Coronary artery (tissue), 2 donors: ENCODE measurements at regions not wholly inside any gene's neighbourhood (a gene's known extent, or its start where the extent isn't known, plus 50 kb on each side); places are given as distances from the start of the nearest gene placed in this dataset.
A peak's percentile ranks its signal among the peaks of the same experiment; 100 is the strongest.

ENCODE experiments used
- DNase-seq: peaks from one replicate; pipeline ENCODE4 v3.0.0-alpha.2; 2017; ENCODE audit warnings: low spot score
- H3K27ac ChIP-seq, 2 donors: fragments of 200-600 bp; sonication (generic); one replicate each; pipeline ENCODE4 v1.5.1; 2016 to 2019
- H3K4me3 ChIP-seq: fragments of 200-600 bp; sonication (generic); 2 replicates; pipeline ENCODE4 v1.5.1; 2016; ENCODE audit warnings: mild to moderate bottlenecking, moderate library complexity
- TF ChIP-seq, protein P1 (sequence below): fragments of 200-600 bp; sonication (generic); IDR thresholded peaks from one replicate; pipeline ENCODE4 v1.5.1; 2019; ENCODE audit warnings: antibody characterized with exemption

- TF ChIP-seq, protein P1, sequence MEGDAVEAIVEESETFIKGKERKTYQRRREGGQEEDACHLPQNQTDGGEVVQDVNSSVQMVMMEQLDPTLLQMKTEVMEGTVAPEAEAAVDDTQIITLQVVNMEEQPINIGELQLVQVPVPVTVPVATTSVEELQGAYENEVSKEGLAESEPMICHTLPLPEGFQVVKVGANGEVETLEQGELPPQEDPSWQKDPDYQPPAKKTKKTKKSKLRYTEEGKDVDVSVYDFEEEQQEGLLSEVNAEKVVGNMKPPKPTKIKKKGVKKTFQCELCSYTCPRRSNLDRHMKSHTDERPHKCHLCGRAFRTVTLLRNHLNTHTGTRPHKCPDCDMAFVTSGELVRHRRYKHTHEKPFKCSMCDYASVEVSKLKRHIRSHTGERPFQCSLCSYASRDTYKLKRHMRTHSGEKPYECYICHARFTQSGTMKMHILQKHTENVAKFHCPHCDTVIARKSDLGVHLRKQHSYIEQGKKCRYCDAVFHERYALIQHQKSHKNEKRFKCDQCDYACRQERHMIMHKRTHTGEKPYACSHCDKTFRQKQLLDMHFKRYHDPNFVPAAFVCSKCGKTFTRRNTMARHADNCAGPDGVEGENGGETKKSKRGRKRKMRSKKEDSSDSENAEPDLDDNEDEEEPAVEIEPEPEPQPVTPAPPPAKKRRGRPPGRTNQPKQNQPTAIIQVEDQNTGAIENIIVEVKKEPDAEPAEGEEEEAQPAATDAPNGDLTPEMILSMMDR = no peak
- no peak for DNase-seq
- no peak overlapping the region for H3K4me3 ChIP-seq
- H3K27ac ChIP-seq = no peak overlapping the region
Observed at GRCh38 chr12:88272456-88272855, 130.3 kb downstream of the TMTC3 start.

- Histone ChIP-seq H3K4me3 (no peak overlapping the region), H3K27ac (no peak overlapping the region)
- DNase-seq = no peak
- TF ChIP-seq, protein P1 = no peak
Observed at GRCh38 chr12:88273450-88273849, 131.3 kb downstream of the TMTC3 start.

- no peak overlapping the region for H3K27ac ChIP-seq
- TF ChIP-seq, protein P1 = no peak
- H3K4me3 ChIP-seq = no peak overlapping the region
- DNase-seq = no peak
Observed at GRCh38 chr12:88273875-88274274, 131.8 kb downstream of the TMTC3 start.

DNA sequence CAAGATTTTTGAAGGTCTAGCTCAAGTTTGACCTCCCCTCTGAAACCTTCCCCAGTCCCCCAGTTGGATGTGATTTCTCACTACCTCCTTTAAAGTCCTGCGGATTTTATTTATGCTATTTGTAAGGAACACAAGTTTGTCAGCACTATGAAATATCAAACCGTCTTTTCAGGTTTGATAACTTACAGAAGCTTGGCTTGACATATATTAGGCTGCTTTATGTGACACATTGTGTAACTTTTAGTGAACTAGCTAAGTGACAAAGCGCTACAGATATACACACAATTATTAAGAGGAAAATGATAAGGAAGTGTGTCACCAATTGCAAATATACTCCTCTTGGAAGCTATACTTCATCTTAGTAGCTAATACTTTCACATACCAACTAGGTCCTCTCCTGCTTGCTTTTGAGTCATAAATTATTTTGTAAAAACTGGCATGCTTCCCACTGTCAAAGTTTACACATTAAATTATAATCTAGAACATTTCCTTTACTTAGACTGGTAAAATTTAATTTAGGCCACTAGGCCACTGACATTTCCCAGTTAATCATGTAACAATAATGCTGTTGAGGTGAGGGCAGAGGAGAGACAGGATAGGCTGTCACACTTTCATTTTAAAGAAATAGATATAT, 149.5 kb downstream of the TMTC3 start:
- DNase-seq = no peak
- Histone ChIP-seq H3K27ac (no peak overlapping the region), H3K4me3 (no peak overlapping the region)
- TF ChIP-seq, protein P1 = no peak

- no peak for DNase-seq
- Histone ChIP-seq H3K4me3 (no peak overlapping the region), H3K27ac (no peak overlapping the region)
- TF ChIP-seq, protein P1 = no peak
Observed at GRCh38 chr12:88298014-88298682, 156.0 kb downstream of the TMTC3 start.

DNA sequence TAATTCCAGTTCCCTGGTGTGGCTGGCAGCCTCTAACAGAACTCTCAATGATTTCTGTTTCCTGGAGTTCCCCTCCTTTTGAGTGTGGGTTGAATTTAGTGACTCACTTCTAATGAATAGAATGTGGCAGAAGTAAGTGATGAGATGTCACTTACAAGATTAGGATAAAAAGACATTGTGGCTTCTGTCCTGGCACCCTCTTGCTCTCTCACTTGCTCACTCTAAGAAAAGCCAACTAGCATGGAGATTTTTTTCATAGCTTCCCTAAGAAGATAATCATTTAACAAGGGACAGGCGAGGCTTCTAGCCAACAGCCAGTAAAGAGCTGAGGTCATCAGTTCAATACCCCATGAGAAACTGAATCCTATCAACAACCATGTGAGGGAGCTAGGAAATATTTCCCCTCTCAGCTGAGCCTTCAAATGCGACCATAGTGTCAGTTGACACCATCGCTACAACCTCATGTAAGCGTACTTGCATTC, 156.7 kb downstream of the TMTC3 start:
- no peak for DNase-seq
- Histone ChIP-seq H3K27ac (peak overlapping the region in 1 of 2 donors; percentile 48), H3K4me3 (no peak overlapping the region)
- TF ChIP-seq, protein P1 = no peak
